ENCODE measurements at regions not wholly inside any gene's neighbourhood (a gene's known extent, or its start where the extent isn't known, plus 50 kb on each side); places are given as distances from the start of the nearest gene placed in this dataset.

GRCh38 chr1:30365596-30365995 is 357.8 kb downstream of the MATN1 start:
- H3K9ac ChIP-seq (ENCODE audit: control insufficient read depth, insufficient read depth, low read length) = no peak overlapping the region
- no peak overlapping the region for H3K4me3 ChIP-seq
- WGBS (ENCODE audit: insufficient coverage, insufficient replicate concordance, low lambda C conversion rate, missing lambda C conversion rate) = 21% methylated on average over 3 of the region's 3 CpGs

GRCh38 chr1:30363031-30363430 is 360.4 kb downstream of the MATN1 start:
- no peak for TF ChIP-seq PAX5 (IDR thresholded peaks at IDR 0.05; ENCODE audit: borderline replicate concordance, low read depth, low read length)
- no peak for TF ChIP-seq ZBTB4 (CRISPR knock-in tag; IDR thresholded peaks at IDR 0.05)
- TF ChIP-seq MYC (IDR thresholded peaks at IDR 0.05; ENCODE audit: insufficient read depth, insufficient read length, insufficient replicate concordance, low read length, severe bottlenecking) = no peak
- TF ChIP-seq ESRRA (IDR thresholded peaks at IDR 0.05; ENCODE audit: low read length) = no peak
- no peak for TF ChIP-seq TBL1XR1 (IDR thresholded peaks at IDR 0.05; ENCODE audit: low read depth, low read length)
- TF ChIP-seq ZNF622 (IDR thresholded peaks at IDR 0.05) = no peak
- TF ChIP-seq YY1 (IDR thresholded peaks at IDR 0.05; ENCODE audit: low read depth, low read length) = no peak
- TF ChIP-seq, protein P1, sequence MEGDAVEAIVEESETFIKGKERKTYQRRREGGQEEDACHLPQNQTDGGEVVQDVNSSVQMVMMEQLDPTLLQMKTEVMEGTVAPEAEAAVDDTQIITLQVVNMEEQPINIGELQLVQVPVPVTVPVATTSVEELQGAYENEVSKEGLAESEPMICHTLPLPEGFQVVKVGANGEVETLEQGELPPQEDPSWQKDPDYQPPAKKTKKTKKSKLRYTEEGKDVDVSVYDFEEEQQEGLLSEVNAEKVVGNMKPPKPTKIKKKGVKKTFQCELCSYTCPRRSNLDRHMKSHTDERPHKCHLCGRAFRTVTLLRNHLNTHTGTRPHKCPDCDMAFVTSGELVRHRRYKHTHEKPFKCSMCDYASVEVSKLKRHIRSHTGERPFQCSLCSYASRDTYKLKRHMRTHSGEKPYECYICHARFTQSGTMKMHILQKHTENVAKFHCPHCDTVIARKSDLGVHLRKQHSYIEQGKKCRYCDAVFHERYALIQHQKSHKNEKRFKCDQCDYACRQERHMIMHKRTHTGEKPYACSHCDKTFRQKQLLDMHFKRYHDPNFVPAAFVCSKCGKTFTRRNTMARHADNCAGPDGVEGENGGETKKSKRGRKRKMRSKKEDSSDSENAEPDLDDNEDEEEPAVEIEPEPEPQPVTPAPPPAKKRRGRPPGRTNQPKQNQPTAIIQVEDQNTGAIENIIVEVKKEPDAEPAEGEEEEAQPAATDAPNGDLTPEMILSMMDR (IDR thresholded peaks at IDR 0.05 in 2 of 3, conservative IDR thresholded peaks at IDR 0.05 in 1 of 3; ENCODE audit: control insufficient read depth in 2 of 3, extremely low read depth in 1 of 3, insufficient read depth in 1 of 3, low read depth in 3 of 3, low read length in 3 of 3) = no peak
- no peak for TF ChIP-seq BCL11A (IDR thresholded peaks at IDR 0.05; ENCODE audit: low read depth, low read length)
- TF ChIP-seq BRCA1 (IDR thresholded peaks at IDR 0.05; ENCODE audit: low read depth, low read length) = no peak
- no peak for TF ChIP-seq TCF3 (IDR thresholded peaks at IDR 0.05; ENCODE audit: borderline replicate concordance, insufficient read depth, low read depth, low read length)
- POLR2A ChIA-PET = interaction anchor here (0.6 kb wide), 1 partner anchor 241 kb away, joined by 5 read pairs; no protein-coding TSS in a partner anchor

More at GRCh38 chr1:30365596-30365995, 357.8 kb downstream of the MATN1 start:
- no peak for DNase-seq (ENCODE audit: low read depth, low spot score)
- ChIA-PET POLR2A (no interaction called here), SMC1A (ENCODE audit: uncharacterized antibody, unreplicated experiment) (interaction anchor here (1.5 kb wide), 1 partner anchor 12 kb away, joined by 3 read pairs; no protein-coding TSS in a partner anchor), RAD21 (ENCODE audit: unreplicated experiment) (no interaction called here), CTCF (interaction anchor here (3.2 kb wide), 1 partner anchor 15 kb away, joined by 16 read pairs; no protein-coding TSS in a partner anchor)
- Histone ChIP-seq H3K27me3 (replicated peaks in 1 of 2; ENCODE audit: control insufficient read depth in 2 of 2, insufficient read depth in 2 of 2, low read length in 1 of 2) (no peaks in the 10 kb centered on the region; a peak in 1 of 4 replicates), H3K36me3 (ENCODE audit: control insufficient read depth in 2 of 2, insufficient read depth in 2 of 2, low read length in 1 of 2) (no peaks in the 10 kb centered on the region), H2AFZ (ENCODE audit: control insufficient read depth, low read depth, low read length) (no peak overlapping the region), H3K4me1 (ENCODE audit: control insufficient read depth, insufficient read depth, low read length) (no peaks in the 10 kb centered on the region), H3K4me2 (ENCODE audit: control insufficient read depth, insufficient read depth) (no peak overlapping the region), H4K20me1 (ENCODE audit: control insufficient read depth, insufficient read depth) (no peaks in the 10 kb centered on the region), H3K27ac (ENCODE audit: control insufficient read depth, insufficient read depth) (no peak overlapping the region), H3K79me2 (ENCODE audit: control insufficient read depth, insufficient read depth, low read length) (no peaks in the 10 kb centered on the region), H3K9me3 (replicated peaks; ENCODE audit: control insufficient read depth, insufficient read depth, low read length) (no peaks in the 10 kb centered on the region)
- FAIRE-seq = no peak
- no peak for ATAC-seq
- in situ Hi-C loops (cut with MboI) (no loop called here), intact Hi-C loops (cut with micrococcal nuclease; ENCODE audit: unreplicated experiment) (no loop called here)
- TF ChIP-seq RELA (IDR thresholded peaks at IDR 0.05; ENCODE audit: borderline replicate concordance, partially characterized antibody) = no peak
- no peak for TF ChIP-seq IKZF2 (IDR thresholded peaks at IDR 0.05)
- BruUV-seq (replicated peaks) = no TSS peak

More at GRCh38 chr1:30363031-30363430, 360.4 kb downstream of the MATN1 start:
- 26% methylated on average over 3 of the region's 3 CpGs for whole genome bisulfite sequencing (ENCODE audit: insufficient coverage, insufficient replicate concordance, low lambda C conversion rate, missing lambda C conversion rate)
- ATAC-seq = no peak
- no TSS peak for BruUV-seq (replicated peaks)
- Histone ChIP-seq H2AFZ (ENCODE audit: control insufficient read depth, low read depth, low read length) (no peak overlapping the region), H3K36me3 (ENCODE audit: control insufficient read depth in 2 of 2, insufficient read depth in 2 of 2, low read length in 1 of 2) (no peaks in the 10 kb centered on the region), H3K27ac (ENCODE audit: control insufficient read depth, insufficient read depth) (no peak overlapping the region), H4K20me1 (ENCODE audit: control insufficient read depth, insufficient read depth) (no peaks in the 10 kb centered on the region), H3K9me3 (replicated peaks; ENCODE audit: control insufficient read depth, insufficient read depth, low read length) (no peaks in the 10 kb centered on the region), H3K79me2 (ENCODE audit: control insufficient read depth, insufficient read depth, low read length) (no peaks in the 10 kb centered on the region), H3K4me1 (ENCODE audit: control insufficient read depth, insufficient read depth, low read length) (no peaks in the 10 kb centered on the region), H3K9ac (ENCODE audit: control insufficient read depth, insufficient read depth, low read length) (no peak overlapping the region), H3K4me3 (no peak overlapping the region), H3K4me2 (ENCODE audit: control insufficient read depth, insufficient read depth) (no peak overlapping the region), H3K27me3 (replicated peaks in 1 of 2; ENCODE audit: control insufficient read depth in 2 of 2, insufficient read depth in 2 of 2, low read length in 1 of 2) (no peaks in the 10 kb centered on the region; a peak in 1 of 4 replicates)
- intact Hi-C loops (cut with micrococcal nuclease; ENCODE audit: unreplicated experiment) (no loop called here), in situ Hi-C loops (cut with MboI) (no loop called here)
- ChIA-PET CTCF (interaction anchor here (1.6 kb wide), 1 partner anchor 17 kb away, joined by 12 read pairs; no protein-coding TSS in a partner anchor), RAD21 (ENCODE audit: unreplicated experiment) (no interaction called here), SMC1A (ENCODE audit: uncharacterized antibody, unreplicated experiment) (no interaction called here)
- FAIRE-seq = no peak
- no peak for DNase-seq (ENCODE audit: low read depth, low spot score)
